Kidney glomerular epithelial cell (primary cell): ENCODE measurements at regions not wholly inside any gene's neighbourhood (a gene's known extent, or its start where the extent isn't known, plus 50 kb on each side); places are given as distances from the start of the nearest gene placed in this dataset.
A peak's percentile ranks its signal among the peaks of the same experiment; 100 is the strongest.

Experiments
- DNase-seq: peaks from one replicate; lab custom pipeline; 2025; lab: John Stamatoyannopoulos, UW

GRCh38 chr11:45063669-45064068 lies 82.8 kb upstream of the PRDM11 start:
- DNase-seq: no peak

GRCh38 chr11:45067966-45068365 lies 78.5 kb upstream of the PRDM11 start:
- DNase-seq: no peak

- no peak for DNase-seq
These were observed 75.2 kb upstream of the PRDM11 start for GRCh38 chr11:45071232-45071631.

- DNase-seq: no peak
These were observed 72.7 kb upstream of the PRDM11 start for GRCh38 chr11:45073685-45074141.

GRCh38 chr11:45075519-45075918 lies 70.9 kb upstream of the PRDM11 start:
- DNase-seq: no peak

GRCh38 chr11:45075952-45076351 lies 70.5 kb upstream of the PRDM11 start:
- DNase-seq: no peak

- no peak for DNase-seq
These were observed 69.7 kb upstream of the PRDM11 start for GRCh38 chr11:45076761-45077160.

- no peak for DNase-seq
These were observed 68.0 kb upstream of the PRDM11 start for GRCh38 chr11:45078236-45079074.

- DNase-seq: no peak
These were observed 67.4 kb upstream of the PRDM11 start for GRCh38 chr11:45079075-45079444.

- no peak for DNase-seq
These were observed 66.9 kb upstream of the PRDM11 start for GRCh38 chr11:45079567-45079942.

GRCh38 chr11:45079943-45080719 lies 66.3 kb upstream of the PRDM11 start:
- no peak for DNase-seq

- no peak for DNase-seq
These were observed 63.5 kb upstream of the PRDM11 start for GRCh38 chr11:45082744-45083543.

GRCh38 chr11:45083544-45084087 lies 62.8 kb upstream of the PRDM11 start:
- no peak for DNase-seq

GRCh38 chr11:45085646-45086501 lies 60.6 kb upstream of the PRDM11 start:
- DNase-seq: no peak

GRCh38 chr11:45086526-45086925 lies 59.9 kb upstream of the PRDM11 start:
- no peak for DNase-seq

GRCh38 chr11:45087086-45087899 lies 59.1 kb upstream of the PRDM11 start:
- no peak for DNase-seq

GRCh38 chr11:45087900-45088160 lies 58.6 kb upstream of the PRDM11 start:
- no peak for DNase-seq

GRCh38 chr11:45089251-45089650 lies 57.2 kb upstream of the PRDM11 start:
- peak; percentile 50 for DNase-seq

GRCh38 chr11:45089676-45090499 lies 56.6 kb upstream of the PRDM11 start:
- no peak for DNase-seq

- no peak for DNase-seq
These were observed 55.8 kb upstream of the PRDM11 start for GRCh38 chr11:45090607-45091006.
